Esophagus muscularis mucosa (tissue), 4 donors: ENCODE measurements at regions not wholly inside any gene's neighbourhood (a gene's known extent, or its start where the extent isn't known, plus 50 kb on each side); places are given as distances from the start of the nearest gene placed in this dataset.

ENCODE experiments used
- DNase-seq: peaks from one replicate; pipeline ENCODE4 v3.0.0-alpha.2; 2017; ENCODE audit errors: extremely low spot score
- H3K27ac ChIP-seq, 4 donors: fragments of 200-600 bp; sonication (generic); replicated peaks in 1 of 4; 1 replicate in 3 of 4; 2 replicates in 1 of 4; pipeline ENCODE4 v1.5.1; 2016 to 2019; ENCODE audit warnings: mild to moderate bottlenecking in 1 of 4
- H3K27me3 ChIP-seq, 4 donors: fragments of 200-600 bp; sonication (generic); one replicate each; pipeline versions ENCODE4 v1.5.1 to v1.6.0; 2016 to 2019
- H3K36me3 ChIP-seq, 4 donors: fragments of 200-600 bp; sonication (generic); one replicate each; pipeline ENCODE4 v1.5.1; 2016 to 2019
- H3K4me1 ChIP-seq, 4 donors: fragments of 200-600 bp; sonication (generic); one replicate each; pipeline ENCODE4 v1.5.1; 2016 to 2019
- H3K4me3 ChIP-seq, 4 donors: fragments of 200-600 bp; sonication (generic); 1 replicate in 2 of 4; 2 replicates in 2 of 4; pipeline ENCODE4 v1.5.1; 2016 to 2019; ENCODE audit warnings: mild to moderate bottlenecking in 4 of 4, moderate library complexity in 1 of 4
- H3K9me3 ChIP-seq, 4 donors: fragments of 200-600 bp; sonication (generic); 1 replicate in 3 of 4; 2 replicates in 1 of 4; pipeline ENCODE4 v1.5.1; 2016 to 2019
- CTCF ChIP-seq, 3 experiments: fragments of 200-600 bp in 2 of 3; fragments of 450-650 bp in 1 of 3; sonication (generic) in 2 of 3; IDR thresholded peaks; one replicate each; pipeline ENCODE4 v1.5.1; 2017 to 2019; ENCODE audit warnings: antibody characterized with exemption in 3 of 3, mild to moderate bottlenecking in 2 of 3, moderate library complexity in 1 of 3
- EP300 ChIP-seq: sonication (generic); formaldehyde crosslinking; IDR thresholded peaks from one replicate; pipeline ENCODE4 v1.6.1; 2017; ENCODE audit warnings: antibody characterized with exemption
- POLR2A ChIP-seq: fragments of 450-650 bp; IDR thresholded peaks from one replicate; pipeline ENCODE4 v1.6.1; 2017; ENCODE audit warnings: antibody characterized with exemption, moderate library complexity, mild to moderate bottlenecking, low read depth
- POLR2AphosphoS5 ChIP-seq, 2 donors: sonication (generic); formaldehyde crosslinking; IDR thresholded peaks; one replicate each; pipeline ENCODE4 v1.6.1; 2017; ENCODE audit warnings: antibody characterized with exemption in 2 of 2
- WGBS: methylation state at CpG from one replicate; pipeline ENCODE4 v1.1.5; 2018; 5-methylcytosine and 5-hydroxymethylcytosine counted together
- intact Hi-C: fragments of 100-400 bp; cut with DNase I; formaldehyde crosslinking; loops from one replicate; pipeline ENCODE4 v1.15.1; 2023

- H3K27me3 ChIP-seq = no peaks in the 10 kb centered on the region
- H3K4me3 ChIP-seq = no peak overlapping the region
- no peak overlapping the region for H3K27ac ChIP-seq
- 80% methylated on average over 4 of the region's 4 CpGs for WGBS
- no peaks in the 10 kb centered on the region for H3K4me1 ChIP-seq
- no peaks in the 10 kb centered on the region for H3K9me3 ChIP-seq
- DNase-seq = no peak
- no peaks in the 10 kb centered on the region for H3K36me3 ChIP-seq
- intact Hi-C loops = no loop called here
- TF ChIP-seq CTCF (IDR thresholded peaks at IDR 0.05) (no peak), POLR2A (no peak), POLR2AphosphoS5 (IDR thresholded peaks at IDR 0.05) (no peak), EP300 (no peak)
Observed at GRCh38 chr11:33467966-33468365, 210.8 kb downstream of the HIPK3 start.

GRCh38 chr11:33463059-33463458, 205.9 kb downstream of the HIPK3 start:
- Histone ChIP-seq H3K4me1 (no peaks in the 10 kb centered on the region), H3K9me3 (no peaks in the 10 kb centered on the region), H3K4me3 (no peak overlapping the region), H3K36me3 (no peaks in the 10 kb centered on the region), H3K27me3 (no peaks in the 10 kb centered on the region), H3K27ac (no peak overlapping the region)
- no peak for DNase-seq
- intact Hi-C loops = no loop called here
- 82% methylated on average over 4 of the region's 4 CpGs for WGBS
- TF ChIP-seq POLR2AphosphoS5 (IDR thresholded peaks at IDR 0.05) (no peak), EP300 (no peak), CTCF (IDR thresholded peaks at IDR 0.05) (no peak), POLR2A (no peak)

- H3K27ac ChIP-seq = no peak overlapping the region
- no peak overlapping the region for H3K4me3 ChIP-seq
- no peak for DNase-seq
- H3K27me3 ChIP-seq = no peaks in the 10 kb centered on the region
- H3K9me3 ChIP-seq = no peaks in the 10 kb centered on the region
- no peaks in the 10 kb centered on the region for H3K4me1 ChIP-seq
- H3K36me3 ChIP-seq = no peaks in the 10 kb centered on the region
- WGBS = 90% methylated on average over 4 of the region's 4 CpGs
- intact Hi-C loops = no loop called here
- TF ChIP-seq CTCF (IDR thresholded peaks at IDR 0.05) (no peak), POLR2A (no peak), POLR2AphosphoS5 (IDR thresholded peaks at IDR 0.05) (no peak), EP300 (no peak)
Observed at GRCh38 chr11:33461369-33462125, 204.4 kb downstream of the HIPK3 start.

- Histone ChIP-seq H3K9me3 (no peaks in the 10 kb centered on the region), H3K36me3 (no peaks in the 10 kb centered on the region), H3K27ac (no peak overlapping the region), H3K4me3 (no peak overlapping the region), H3K4me1 (no peaks in the 10 kb centered on the region), H3K27me3 (no peaks in the 10 kb centered on the region)
- WGBS = 91% methylated on average over 5 of the region's 5 CpGs
- intact Hi-C loops = no loop called here
- TF ChIP-seq EP300 (no peak), CTCF (IDR thresholded peaks at IDR 0.05) (no peak), POLR2AphosphoS5 (IDR thresholded peaks at IDR 0.05) (no peak), POLR2A (no peak)
- peak; percentile 86 for DNase-seq
Observed at GRCh38 chr11:33457948-33458347, 200.8 kb downstream of the HIPK3 start.
